Ovary (tissue), 3 donors: ENCODE measurements at regions not wholly inside any gene's neighbourhood (a gene's known extent, or its start where the extent isn't known, plus 50 kb on each side); places are given as distances from the start of the nearest gene placed in this dataset.

Experiments used
- POLR2A ChIP-seq: fragments of 450-650 bp; IDR thresholded peaks from one replicate; pipeline ENCODE4 v1.6.1; 2017; ENCODE audit warnings: antibody characterized with exemption, mild to moderate bottlenecking, moderate library complexity
- TF ChIP-seq, protein P1 (sequence below), 3 donors: fragments of 450-650 bp in 2 of 3; fragments of 200-600 bp in 1 of 3; IDR thresholded peaks; one replicate each; pipeline versions ENCODE4 v1.5.1 to v1.8.0; 2016 to 2022; ENCODE audit warnings: antibody characterized with exemption in 3 of 3, mild to moderate bottlenecking in 1 of 3
- donor health status: DM: no; HTN: no; CAD: no.

DNA sequence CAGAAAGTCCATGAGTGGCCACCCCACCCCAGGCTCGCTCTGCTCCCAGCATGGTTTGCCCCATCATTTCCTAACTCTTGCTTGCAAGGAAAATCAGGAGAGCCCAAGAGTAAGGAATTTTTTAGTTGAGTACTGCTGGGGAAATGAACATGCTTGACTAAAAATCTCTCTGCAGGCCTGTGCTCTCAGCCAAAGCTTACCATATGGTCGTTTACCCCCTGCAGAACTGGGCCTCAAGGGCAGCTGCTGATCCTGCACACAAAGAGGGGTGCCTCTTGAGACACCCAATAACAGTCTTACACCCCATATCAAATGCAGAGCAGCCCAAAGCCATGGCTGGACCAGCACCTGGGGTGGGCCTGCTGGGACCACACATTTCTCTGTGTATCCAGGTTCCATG is 183.2 kb downstream of the CXCL12 start:
- TF ChIP-seq, protein P1, sequence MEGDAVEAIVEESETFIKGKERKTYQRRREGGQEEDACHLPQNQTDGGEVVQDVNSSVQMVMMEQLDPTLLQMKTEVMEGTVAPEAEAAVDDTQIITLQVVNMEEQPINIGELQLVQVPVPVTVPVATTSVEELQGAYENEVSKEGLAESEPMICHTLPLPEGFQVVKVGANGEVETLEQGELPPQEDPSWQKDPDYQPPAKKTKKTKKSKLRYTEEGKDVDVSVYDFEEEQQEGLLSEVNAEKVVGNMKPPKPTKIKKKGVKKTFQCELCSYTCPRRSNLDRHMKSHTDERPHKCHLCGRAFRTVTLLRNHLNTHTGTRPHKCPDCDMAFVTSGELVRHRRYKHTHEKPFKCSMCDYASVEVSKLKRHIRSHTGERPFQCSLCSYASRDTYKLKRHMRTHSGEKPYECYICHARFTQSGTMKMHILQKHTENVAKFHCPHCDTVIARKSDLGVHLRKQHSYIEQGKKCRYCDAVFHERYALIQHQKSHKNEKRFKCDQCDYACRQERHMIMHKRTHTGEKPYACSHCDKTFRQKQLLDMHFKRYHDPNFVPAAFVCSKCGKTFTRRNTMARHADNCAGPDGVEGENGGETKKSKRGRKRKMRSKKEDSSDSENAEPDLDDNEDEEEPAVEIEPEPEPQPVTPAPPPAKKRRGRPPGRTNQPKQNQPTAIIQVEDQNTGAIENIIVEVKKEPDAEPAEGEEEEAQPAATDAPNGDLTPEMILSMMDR (IDR thresholded peaks at IDR 0.05): no peak
- no peak for TF ChIP-seq POLR2A
